Activated T-helper 1 cell treated with anti-CD3 and anti-CD28 coated beads, Interleukin-12 subunit alpha, Interleukin-12 subunit beta, Interleukin-2, Interleukin-4 antibody, amounts not matched to agents 30 ng/mL and 10 ng/mL and 1 ng/mL, durations not matched to agents 14 hours and 24 hours and 36 hours (primary cell): ENCODE measurements at regions not wholly inside any gene's neighbourhood (a gene's known extent, or its start where the extent isn't known, plus 50 kb on each side); places are given as distances from the start of the nearest gene placed in this dataset.

Experiments
- DNase-seq: peaks from one replicate; pipeline ENCODE4 v3.0.0; 2021; ENCODE audit warnings: low spot score
- H3K27ac Mint-ChIP-seq: one replicate; pipeline ENCODE4 v1.8.0; 2021; ENCODE audit warnings: mild to moderate bottlenecking, mixed read lengths
- H3K27me3 Mint-ChIP-seq: one replicate; pipeline ENCODE4 v1.8.0; 2022; ENCODE audit warnings: mild to moderate bottlenecking, moderate library complexity, mixed read lengths; ENCODE audit not compliant: insufficient read depth
- H3K36me3 Mint-ChIP-seq: one replicate; pipeline ENCODE4 v1.8.0; 2021; ENCODE audit warnings: low read depth, mixed read lengths
- H3K4me1 Mint-ChIP-seq: one replicate; pipeline ENCODE4 v1.8.0; 2021; ENCODE audit warnings: low read depth, mixed read lengths
- H3K4me3 Mint-ChIP-seq: one replicate; pipeline ENCODE4 v1.8.0; 2021; ENCODE audit warnings: mild to moderate bottlenecking, moderate library complexity, mixed read lengths
- H3K9me3 Mint-ChIP-seq: one replicate; pipeline ENCODE4 v1.8.0; 2021; ENCODE audit warnings: mixed read lengths
- intact Hi-C: fragments of 100-400 bp; cut with micrococcal nuclease; formaldehyde crosslinking; loops from one replicate; pipeline ENCODE4 v1.15.1; 2024

- Mint-ChIP-seq H3K4me1 (no peaks in the 10 kb centered on the region), H3K27ac (no peak overlapping the region), H3K36me3 (no peaks in the 10 kb centered on the region), H3K4me3 (no peak overlapping the region), H3K9me3 (no peaks in the 10 kb centered on the region), H3K27me3 (peaks cover 6% of the 10 kb centered on the region)
- DNase-seq = no peak
- intact Hi-C loops = no loop called here
These were observed 186.6 kb downstream of the MOXD1 start for GRCh38 chr6:132214716-132215115.

- H3K27ac Mint-ChIP-seq = no peak overlapping the region
- no peaks in the 10 kb centered on the region for H3K36me3 Mint-ChIP-seq
- H3K27me3 Mint-ChIP-seq = no peaks in the 10 kb centered on the region
- DNase-seq = no peak
- intact Hi-C loops = no loop called here
- no peak overlapping the region for H3K4me3 Mint-ChIP-seq
- no peaks in the 10 kb centered on the region for H3K4me1 Mint-ChIP-seq
- no peaks in the 10 kb centered on the region for H3K9me3 Mint-ChIP-seq
These were observed 187.5 kb downstream of the MOXD1 start for GRCh38 chr6:132213732-132214131.

- H3K4me1 Mint-ChIP-seq = no peaks in the 10 kb centered on the region
- DNase-seq = no peak
- no peaks in the 10 kb centered on the region for H3K36me3 Mint-ChIP-seq
- no peaks in the 10 kb centered on the region for H3K9me3 Mint-ChIP-seq
- H3K27me3 Mint-ChIP-seq = no peaks in the 10 kb centered on the region
- intact Hi-C loops = no loop called here
- H3K4me3 Mint-ChIP-seq = no peak overlapping the region
- H3K27ac Mint-ChIP-seq = no peak overlapping the region
These were observed 188.1 kb downstream of the MOXD1 start for GRCh38 chr6:132213191-132213590.

- no peaks in the 10 kb centered on the region for H3K27me3 Mint-ChIP-seq
- H3K4me1 Mint-ChIP-seq = no peaks in the 10 kb centered on the region
- no peak overlapping the region for H3K27ac Mint-ChIP-seq
- no peak overlapping the region for H3K4me3 Mint-ChIP-seq
- intact Hi-C loops = no loop called here
- H3K9me3 Mint-ChIP-seq = no peaks in the 10 kb centered on the region
- no peaks in the 10 kb centered on the region for H3K36me3 Mint-ChIP-seq
- DNase-seq = no peak
These were observed 190.2 kb downstream of the MOXD1 start for GRCh38 chr6:132210886-132211563.

- Mint-ChIP-seq H3K27me3 (no peaks in the 10 kb centered on the region), H3K4me1 (no peaks in the 10 kb centered on the region), H3K9me3 (no peaks in the 10 kb centered on the region), H3K4me3 (no peak overlapping the region), H3K36me3 (no peaks in the 10 kb centered on the region), H3K27ac (no peak overlapping the region)
- intact Hi-C loops = no loop called here
- DNase-seq = no peak
These were observed 191.9 kb downstream of the MOXD1 start for GRCh38 chr6:132209351-132209750.

- no peak overlapping the region for H3K4me3 Mint-ChIP-seq
- intact Hi-C loops = no loop called here
- H3K4me1 Mint-ChIP-seq = no peaks in the 10 kb centered on the region
- H3K36me3 Mint-ChIP-seq = no peaks in the 10 kb centered on the region
- DNase-seq = no peak
- H3K27ac Mint-ChIP-seq = no peak overlapping the region
- no peaks in the 10 kb centered on the region for H3K27me3 Mint-ChIP-seq
- H3K9me3 Mint-ChIP-seq = no peaks in the 10 kb centered on the region
These were observed 193.3 kb downstream of the MOXD1 start for GRCh38 chr6:132207991-132208390.

GRCh38 chr6:132205946-132206345 lies 195.3 kb downstream of the MOXD1 start:
- no peaks in the 10 kb centered on the region for H3K9me3 Mint-ChIP-seq
- intact Hi-C loops = no loop called here
- no peak for DNase-seq
- H3K27me3 Mint-ChIP-seq = no peaks in the 10 kb centered on the region
- no peaks in the 10 kb centered on the region for H3K4me1 Mint-ChIP-seq
- no peaks in the 10 kb centered on the region for H3K36me3 Mint-ChIP-seq
- no peak overlapping the region for H3K4me3 Mint-ChIP-seq
- no peak overlapping the region for H3K27ac Mint-ChIP-seq

GRCh38 chr6:132204591-132204990 lies 196.7 kb downstream of the MOXD1 start:
- H3K27me3 Mint-ChIP-seq = no peaks in the 10 kb centered on the region
- intact Hi-C loops = no loop called here
- no peak overlapping the region for H3K27ac Mint-ChIP-seq
- no peaks in the 10 kb centered on the region for H3K9me3 Mint-ChIP-seq
- no peaks in the 10 kb centered on the region for H3K4me1 Mint-ChIP-seq
- DNase-seq = no peak
- H3K36me3 Mint-ChIP-seq = no peaks in the 10 kb centered on the region
- H3K4me3 Mint-ChIP-seq = no peak overlapping the region

- Mint-ChIP-seq H3K27me3 (no peaks in the 10 kb centered on the region), H3K4me1 (no peaks in the 10 kb centered on the region), H3K27ac (no peak overlapping the region), H3K36me3 (no peaks in the 10 kb centered on the region), H3K9me3 (no peaks in the 10 kb centered on the region), H3K4me3 (no peak overlapping the region)
- intact Hi-C loops = no loop called here
- DNase-seq = no peak
These were observed 198.7 kb downstream of the MOXD1 start for GRCh38 chr6:132202574-132202973.

GRCh38 chr6:132199343-132199742 lies 201.9 kb downstream of the MOXD1 start:
- Mint-ChIP-seq H3K27me3 (no peaks in the 10 kb centered on the region), H3K27ac (no peak overlapping the region), H3K9me3 (no peaks in the 10 kb centered on the region), H3K36me3 (no peaks in the 10 kb centered on the region), H3K4me1 (no peaks in the 10 kb centered on the region), H3K4me3 (no peak overlapping the region)
- intact Hi-C loops = no loop called here
- DNase-seq = no peak

- H3K27me3 Mint-ChIP-seq = no peaks in the 10 kb centered on the region
- H3K9me3 Mint-ChIP-seq = no peaks in the 10 kb centered on the region
- no peak for DNase-seq
- no peak overlapping the region for H3K27ac Mint-ChIP-seq
- H3K4me1 Mint-ChIP-seq = no peaks in the 10 kb centered on the region
- intact Hi-C loops = no loop called here
- H3K36me3 Mint-ChIP-seq = no peaks in the 10 kb centered on the region
- H3K4me3 Mint-ChIP-seq = no peak overlapping the region
These were observed 202.4 kb downstream of the MOXD1 start for GRCh38 chr6:132198896-132199295.

GRCh38 chr6:132198040-132198439 lies 203.2 kb downstream of the MOXD1 start:
- no peak for DNase-seq
- Mint-ChIP-seq H3K27ac (no peak overlapping the region), H3K4me1 (no peaks in the 10 kb centered on the region), H3K9me3 (no peaks in the 10 kb centered on the region), H3K36me3 (no peaks in the 10 kb centered on the region), H3K4me3 (no peak overlapping the region), H3K27me3 (no peaks in the 10 kb centered on the region)
- intact Hi-C loops = no loop called here

GRCh38 chr6:132194529-132194928 lies 206.7 kb downstream of the MOXD1 start:
- H3K36me3 Mint-ChIP-seq = no peaks in the 10 kb centered on the region
- no peak for DNase-seq
- H3K4me1 Mint-ChIP-seq = peaks cover 5% of the 10 kb centered on the region
- no peaks in the 10 kb centered on the region for H3K27me3 Mint-ChIP-seq
- no peak overlapping the region for H3K27ac Mint-ChIP-seq
- intact Hi-C loops = no loop called here
- H3K9me3 Mint-ChIP-seq = no peaks in the 10 kb centered on the region
- H3K4me3 Mint-ChIP-seq = no peak overlapping the region

GRCh38 chr6:132192631-132193030 lies 208.6 kb downstream of the MOXD1 start:
- H3K9me3 Mint-ChIP-seq = no peaks in the 10 kb centered on the region
- intact Hi-C loops = no loop called here
- no peaks in the 10 kb centered on the region for H3K27me3 Mint-ChIP-seq
- no peak overlapping the region for H3K4me3 Mint-ChIP-seq
- no peak overlapping the region for H3K27ac Mint-ChIP-seq
- DNase-seq = no peak
- H3K36me3 Mint-ChIP-seq = no peaks in the 10 kb centered on the region
- peaks cover 5% of the 10 kb centered on the region for H3K4me1 Mint-ChIP-seq
